Mammary epithelial cell (primary cell): ENCODE measurements at regions not wholly inside any gene's neighbourhood (a gene's known extent, or its start where the extent isn't known, plus 50 kb on each side); places are given as distances from the start of the nearest gene placed in this dataset.

Experiments
- CTCF ChIP-seq, 2 donors: IDR thresholded peaks in 1 of 2; conservative IDR thresholded peaks in 1 of 2; 2 replicates each; pipeline ENCODE4 v1.5.1; 2011 to 2012; ENCODE audit warnings: inconsistent platforms in 2 of 2, low read length in 2 of 2, mild to moderate bottlenecking in 2 of 2, control low read depth in 1 of 2, low read depth in 1 of 2; ENCODE audit not compliant: insufficient read depth in 1 of 2; ENCODE audit errors: extremely low read depth in 1 of 2
- EZH2 ChIP-seq: IDR thresholded peaks from 2 replicates; pipeline ENCODE4 v1.6.1; 2012; ENCODE audit warnings: low read length, inconsistent platforms, borderline replicate concordance

GRCh38 chr18:78304192-78305164 is 675.1 kb upstream of the SALL3 start:
- TF ChIP-seq CTCF (conservative IDR thresholded peaks at IDR 0.05 in 1 of 2, IDR thresholded peaks at IDR 0.05 in 1 of 2; ENCODE audit: extremely low read depth in 1 of 2, insufficient read depth in 1 of 2, low read depth in 1 of 2, low read length in 2 of 2) (no peak), EZH2 (no peak)
